ENCODE measurements at regions not wholly inside any gene's neighbourhood (a gene's known extent, or its start where the extent isn't known, plus 50 kb on each side); places are given as distances from the start of the nearest gene placed in this dataset.
"Not testable (repeated sequence)": the region's sequence is repeated elsewhere in the genome, so short reads cannot be mapped to it uniquely, and the experiment has no call there.

- TF ChIP-seq EZH2 (optimal IDR thresholded peaks at IDR 0.05; ENCODE audit: low read depth, low read length); CTCF (IDR thresholded peaks at IDR 0.05; ENCODE audit: low read length): not testable (repeated sequence)
These were observed 212.6 kb upstream of the FRG1 start for GRCh38 chr4:189727982-189728638.
